ENCODE measurements at regions not wholly inside any gene's neighbourhood (a gene's known extent, or its start where the extent isn't known, plus 50 kb on each side); places are given as distances from the start of the nearest gene placed in this dataset.
A peak's percentile ranks its signal among the peaks of the same experiment; 100 is the strongest.
"Not testable (repeated sequence)": the region's sequence is repeated elsewhere in the genome, so short reads cannot be mapped to it uniquely, and the experiment has no call there.

- DNase-seq (ENCODE audit: extremely low spot score, insufficient read length, low read depth); FAIRE-seq: not testable (repeated sequence)
These were observed 81.6 kb downstream of the P2RY10 start for GRCh38 chrX:79026742-79027141.

GRCh38 chrX:79035421-79035820 is 90.2 kb downstream of the P2RY10 start:
- DNase-seq (ENCODE audit: extremely low spot score, insufficient read length, low read depth) (no peak), FAIRE-seq (no peak)

GRCh38 chrX:79036157-79036880 is 91.1 kb downstream of the P2RY10 start:
- DNase-seq (ENCODE audit: extremely low spot score, insufficient read length, low read depth), result no peak
- no peak for FAIRE-seq

GRCh38 chrX:79065696-79066095 is 78.8 kb upstream of the GPR174 start:
- no peak for DNase-seq (ENCODE audit: extremely low spot score, insufficient read length, low read depth)
- FAIRE-seq, result peak; percentile 91

- DNase-seq (ENCODE audit: extremely low spot score, insufficient read length, low read depth) (no peak), FAIRE-seq (no peak)
These were observed 66.4 kb upstream of the GPR174 start for GRCh38 chrX:79078114-79078513.

DNA sequence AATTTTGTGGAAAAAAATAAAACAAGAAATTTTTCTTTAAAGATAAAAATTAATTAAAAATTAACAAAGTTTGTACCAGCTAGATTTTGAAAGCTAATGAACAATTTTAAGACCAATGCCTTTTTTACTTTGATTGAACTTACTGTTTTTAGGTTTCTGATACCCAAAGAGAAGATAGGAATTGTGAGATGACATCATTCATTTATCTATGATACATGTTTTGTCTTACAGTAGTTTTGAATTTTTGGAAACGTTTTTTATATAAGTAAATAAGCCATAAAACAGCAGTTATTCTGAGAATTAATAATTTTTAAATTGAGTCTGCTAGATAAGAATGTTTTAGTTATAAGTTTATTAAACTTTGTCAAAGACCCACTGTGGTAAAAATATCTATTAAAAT is 65.0 kb upstream of the GPR174 start:
- DNase-seq (ENCODE audit: extremely low spot score, insufficient read length, low read depth), result no peak
- FAIRE-seq, result peak; percentile 59

GRCh38 chrX:79080141-79080540 is 64.3 kb upstream of the GPR174 start:
- no peak for DNase-seq (ENCODE audit: extremely low spot score, insufficient read length, low read depth)
- FAIRE-seq, result no peak

DNA sequence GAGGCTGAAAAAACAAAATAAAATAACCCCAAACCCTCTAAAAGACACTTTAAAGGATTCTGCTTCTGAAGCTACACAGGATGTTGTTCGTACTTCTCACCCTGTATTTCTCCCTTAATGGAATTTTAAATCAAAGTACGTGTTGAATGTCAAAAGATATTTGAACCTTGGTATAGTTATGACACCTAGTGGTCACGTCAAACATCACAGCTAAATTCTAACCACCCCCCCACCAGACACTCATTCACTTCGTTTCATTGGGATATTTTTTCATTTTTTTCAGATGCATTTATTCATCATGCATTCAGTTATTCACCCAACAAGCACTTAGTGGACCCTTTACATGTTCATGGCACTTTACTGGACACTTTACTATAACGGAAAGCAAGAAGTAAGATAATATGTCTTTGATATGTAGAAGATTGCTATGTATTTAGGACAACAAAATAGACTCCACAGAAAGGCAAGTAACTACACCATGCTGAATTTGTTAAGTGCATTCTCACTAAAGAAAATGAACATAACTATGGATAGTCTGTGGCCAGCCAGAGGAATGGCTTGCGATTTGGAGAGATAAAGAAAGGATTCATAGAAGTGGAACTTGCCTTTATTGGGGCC is 62.5 kb upstream of the GPR174 start:
- DNase-seq (ENCODE audit: extremely low spot score, insufficient read length, low read depth) (no peak), FAIRE-seq (peak; percentile 92)

DNA sequence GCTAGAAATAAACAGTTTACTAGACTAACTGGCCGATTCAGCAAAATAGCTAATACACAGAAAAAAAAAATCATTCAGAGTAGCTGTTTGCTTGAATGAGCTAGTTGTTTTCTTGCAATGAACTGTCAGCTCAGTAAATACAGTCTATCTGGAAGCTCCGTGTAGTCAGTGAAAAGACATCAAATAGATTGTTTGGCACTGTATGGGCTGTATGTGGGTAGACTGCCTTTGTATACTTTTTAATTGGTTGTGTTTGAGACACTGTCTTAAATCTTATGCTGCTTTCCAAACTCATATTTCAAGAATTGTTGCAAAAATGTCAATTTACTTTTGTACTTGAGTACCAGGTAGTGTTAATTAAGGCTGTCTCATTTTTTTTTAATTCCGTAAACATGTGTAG is 61.6 kb upstream of the GPR174 start:
- DNase-seq (ENCODE audit: extremely low spot score, insufficient read length, low read depth), result no peak
- FAIRE-seq, result peak; percentile 57

DNA sequence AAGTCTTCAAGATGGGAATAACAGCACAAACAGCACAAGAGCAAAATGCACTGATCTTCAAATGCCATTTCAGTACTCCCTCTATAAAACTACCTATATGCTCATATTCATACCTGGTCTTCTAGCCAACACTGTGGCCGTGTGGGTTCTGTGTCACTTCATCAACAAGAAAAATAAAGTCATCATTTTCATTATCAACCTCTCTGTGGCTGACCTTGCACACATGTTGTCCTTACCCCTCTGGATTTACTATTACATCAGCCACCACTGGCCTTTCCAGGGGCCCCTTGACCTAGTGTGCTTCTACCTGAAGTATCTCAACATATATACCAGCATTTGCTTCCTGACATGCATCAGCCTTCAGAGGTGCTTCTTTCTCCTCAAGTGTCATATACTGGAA is 59.6 kb upstream of the GPR174 start:
- DNase-seq (ENCODE audit: extremely low spot score, insufficient read length, low read depth), result no peak
- no peak for FAIRE-seq

DNA sequence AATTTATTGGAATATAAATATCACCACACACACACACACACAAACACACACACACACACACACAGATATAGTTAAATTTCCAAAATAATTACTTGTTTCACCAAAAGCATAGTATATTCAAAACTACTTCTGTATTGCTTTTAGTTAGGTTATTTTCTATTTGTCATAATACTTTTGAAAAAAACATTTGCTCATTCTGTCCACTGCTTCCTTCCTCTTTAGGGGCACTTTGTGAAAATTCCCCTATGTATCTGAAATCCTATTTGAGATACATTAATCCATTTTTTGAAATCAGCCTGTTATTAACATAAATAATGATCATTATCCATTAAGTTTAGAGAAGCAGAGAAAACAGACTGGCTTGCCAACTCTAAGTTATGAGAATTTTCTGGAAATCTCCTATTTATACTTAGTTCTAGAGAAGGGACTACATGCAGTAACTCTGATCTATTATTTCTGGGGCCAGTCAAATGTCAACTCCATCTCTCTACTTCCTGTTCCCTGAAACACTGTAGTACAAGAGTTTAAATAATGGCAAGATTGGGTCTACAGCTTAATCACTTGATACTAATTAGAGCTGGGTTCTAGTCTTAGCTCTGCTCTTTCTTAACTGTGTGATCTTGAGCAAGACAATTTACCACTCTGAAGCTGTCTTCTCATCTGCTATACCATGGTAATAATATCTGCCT is 54.4 kb upstream of the GPR174 start:
- DNase-seq (ENCODE audit: extremely low spot score, insufficient read length, low read depth) (no peak), FAIRE-seq (peak; percentile 70)

- FAIRE-seq (no peak), DNase-seq (ENCODE audit: extremely low spot score, insufficient read length, low read depth) (no peak)
These were observed 50.2 kb upstream of the GPR174 start for GRCh38 chrX:79094075-79094832.
